HG02763 (cell line): ENCODE measurements at regions not wholly inside any gene's neighbourhood (a gene's known extent, or its start where the extent isn't known, plus 50 kb on each side); places are given as distances from the start of the nearest gene placed in this dataset.

Experiments
- ATAC-seq: cut with Tn5 transposase; IDR thresholded peaks from one replicate; pipeline ENCODE4 v1.9.1; 2021; ENCODE audit warnings: mild to moderate bottlenecking, moderate library complexity; ENCODE audit not compliant: unreplicated experiment

DNA sequence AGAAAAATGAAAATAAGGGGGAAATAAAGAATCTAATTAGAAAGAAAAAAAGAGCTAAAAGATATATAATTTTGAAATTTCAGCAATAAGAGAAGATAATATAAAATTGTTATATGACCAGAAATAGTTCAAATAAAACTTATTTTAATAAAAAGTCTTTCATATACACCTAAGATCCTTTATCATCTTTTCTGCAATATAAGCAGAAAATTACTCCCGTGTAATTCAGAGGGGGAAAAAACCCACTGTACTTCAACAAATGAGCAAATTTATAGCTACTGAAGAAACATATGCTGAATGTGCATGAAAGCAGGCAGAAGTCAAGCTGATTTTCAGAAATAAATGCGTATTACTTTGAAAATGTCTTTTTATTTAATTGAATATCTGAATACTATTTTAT is 771.3 kb downstream of the FAT4 start:
- ATAC-seq = no peak

DNA sequence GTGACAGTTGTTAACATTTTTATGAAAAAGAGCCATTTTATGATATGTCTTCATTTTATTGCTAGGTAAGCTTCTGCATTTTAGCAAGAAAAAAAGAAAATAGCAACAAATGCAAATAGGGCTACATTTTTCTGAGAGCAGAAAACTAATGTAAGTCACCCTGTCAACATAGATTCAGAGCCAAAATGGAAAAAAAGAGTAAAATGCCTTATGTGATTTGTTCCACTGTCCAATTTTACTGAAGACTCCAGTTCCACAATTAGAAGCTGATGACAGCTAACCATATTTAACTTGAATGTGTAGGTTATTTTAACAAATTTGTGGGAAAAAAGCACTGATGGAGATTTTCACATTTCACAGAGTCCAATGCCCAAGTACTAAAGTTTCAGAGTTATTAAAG is 772.3 kb downstream of the FAT4 start:
- ATAC-seq = no peak

DNA sequence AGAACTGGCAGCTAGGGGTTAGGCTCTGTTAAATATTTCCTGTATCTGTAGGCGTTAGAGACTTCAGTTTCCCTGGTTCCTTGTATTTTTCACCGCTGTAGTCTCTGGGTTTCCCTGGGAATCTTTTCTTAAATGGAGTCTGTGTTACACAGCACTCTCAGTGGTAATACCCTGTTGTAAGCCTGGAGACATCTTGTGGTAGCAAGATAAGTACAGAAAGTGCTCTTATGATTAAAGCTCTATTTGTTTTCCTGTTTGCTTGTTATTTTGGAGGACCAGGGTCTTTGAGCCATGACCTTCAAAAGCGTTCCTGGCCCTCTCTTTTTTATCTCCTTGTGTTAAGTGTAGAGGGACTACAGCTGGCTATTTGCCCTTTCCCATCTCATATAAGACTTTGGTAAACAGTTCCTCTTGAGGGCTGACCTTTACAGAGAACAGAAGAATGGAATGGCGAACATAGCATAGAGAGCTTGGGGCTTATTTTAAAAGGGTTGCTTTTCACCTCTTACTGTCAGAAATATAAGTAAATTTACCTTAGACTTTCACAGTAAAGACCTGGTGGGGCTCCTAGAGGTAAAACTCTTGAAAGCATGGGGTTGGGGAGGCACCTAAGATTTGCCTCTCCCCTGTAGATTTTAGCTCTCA is 782.5 kb downstream of the FAT4 start:
- no peak for ATAC-seq

DNA sequence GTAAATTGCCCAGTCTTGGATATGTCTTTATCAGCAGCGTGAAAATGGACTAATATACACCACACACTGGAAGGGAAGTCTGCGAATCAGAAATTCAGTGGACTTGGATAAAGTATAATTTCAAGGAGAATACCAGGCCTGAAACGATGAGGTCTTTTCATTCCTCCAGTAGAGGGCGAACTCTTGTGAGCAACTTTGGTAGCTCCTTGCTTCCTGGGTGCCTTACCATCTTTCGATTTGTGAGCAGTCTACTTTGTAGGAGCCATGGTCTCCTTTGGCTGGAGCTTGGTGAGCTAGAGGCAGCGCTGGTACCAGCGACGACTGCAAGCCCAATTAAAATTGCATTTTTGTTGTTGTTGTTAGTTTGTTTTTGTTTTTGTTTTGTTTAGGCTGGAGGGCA is 791.9 kb downstream of the FAT4 start:
- ATAC-seq = no peak

DNA sequence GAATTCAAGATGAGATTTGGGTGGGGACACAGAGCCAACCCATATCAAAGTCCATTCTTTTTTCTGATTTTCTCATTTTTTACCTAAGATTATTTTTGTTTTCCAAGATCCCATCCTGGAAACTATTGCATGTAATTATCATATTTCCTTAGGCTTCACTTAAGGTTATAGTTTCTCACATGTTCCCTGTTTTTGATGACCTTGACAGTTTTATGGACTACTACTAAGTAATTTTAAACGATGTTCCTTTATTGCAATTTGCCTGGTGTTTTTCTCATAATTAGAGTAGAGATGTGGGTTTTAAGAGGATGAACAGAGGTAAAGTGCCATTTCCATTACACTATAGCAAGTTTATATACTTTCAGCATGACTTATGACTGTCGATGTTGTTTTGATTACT is 795.1 kb downstream of the FAT4 start:
- no peak for ATAC-seq

DNA sequence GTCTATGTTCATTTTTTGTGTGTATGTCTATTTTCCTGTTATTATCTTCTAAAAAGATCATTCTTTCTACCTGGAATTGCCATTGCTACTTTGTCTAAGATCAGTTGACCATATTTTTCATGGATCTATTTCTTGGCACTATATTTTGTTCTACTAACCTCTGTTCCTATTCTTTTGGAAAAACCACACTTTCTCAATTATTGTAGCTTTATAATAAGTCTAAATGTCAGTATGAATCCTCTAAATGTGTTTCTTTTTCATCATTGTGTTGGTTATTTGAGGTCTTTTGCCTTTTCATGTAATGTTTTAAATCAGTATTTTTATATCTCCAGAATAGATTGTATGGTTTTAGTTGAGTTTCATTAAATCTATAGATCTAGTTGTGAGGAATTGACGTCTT is 798.3 kb downstream of the FAT4 start:
- no peak for ATAC-seq

DNA sequence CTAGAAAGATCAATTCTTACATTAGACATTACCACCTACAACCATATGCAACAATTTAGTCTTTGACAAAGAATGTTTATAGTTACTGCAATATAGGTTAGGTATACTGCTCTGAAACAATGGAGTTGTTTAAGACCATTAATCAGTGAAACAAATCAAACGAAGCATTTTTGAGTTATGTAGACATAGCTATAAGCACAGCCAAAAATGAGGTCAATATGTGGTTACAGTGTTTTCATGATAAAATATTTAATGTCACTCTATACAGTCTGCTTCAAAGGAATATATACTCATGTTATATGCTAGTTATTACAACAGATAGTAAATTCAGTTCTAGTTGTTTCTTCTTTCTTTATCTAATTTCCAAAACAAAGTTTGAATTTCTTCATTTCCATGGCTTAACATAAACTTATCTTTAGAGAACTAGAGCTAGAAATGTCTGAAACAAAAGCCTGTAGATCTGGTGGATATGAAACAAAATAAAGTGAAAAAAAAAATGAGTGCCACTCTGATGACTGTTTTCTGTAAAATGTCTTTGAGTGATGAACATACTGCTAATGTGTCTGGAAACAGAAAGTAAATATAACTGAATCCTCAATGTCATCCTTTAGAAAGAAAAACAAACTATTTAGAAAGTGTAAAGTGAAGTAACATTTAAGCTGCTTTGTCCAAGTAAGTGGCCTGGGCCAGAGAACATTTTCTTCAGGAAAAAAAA is 809.0 kb downstream of the FAT4 start:
- no peak for ATAC-seq

DNA sequence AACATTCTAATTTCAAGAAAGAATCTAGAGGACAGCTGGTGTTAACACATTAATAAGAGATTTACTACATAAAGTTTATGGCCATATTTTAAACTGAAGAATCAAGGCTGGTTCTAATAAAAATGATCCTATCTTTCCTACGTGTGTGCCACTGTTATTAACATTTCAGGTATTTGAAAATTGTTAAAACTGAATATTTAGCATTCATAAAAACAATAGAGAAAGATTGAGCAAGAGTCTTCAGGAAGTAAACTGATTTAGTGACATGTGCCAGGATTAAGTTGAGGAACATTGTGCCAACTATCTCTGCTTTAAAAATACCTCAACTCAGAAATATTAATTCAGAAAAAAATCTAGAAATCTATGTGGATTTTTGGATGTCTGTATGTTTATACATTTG is 810.1 kb downstream of the FAT4 start:
- ATAC-seq = no peak

DNA sequence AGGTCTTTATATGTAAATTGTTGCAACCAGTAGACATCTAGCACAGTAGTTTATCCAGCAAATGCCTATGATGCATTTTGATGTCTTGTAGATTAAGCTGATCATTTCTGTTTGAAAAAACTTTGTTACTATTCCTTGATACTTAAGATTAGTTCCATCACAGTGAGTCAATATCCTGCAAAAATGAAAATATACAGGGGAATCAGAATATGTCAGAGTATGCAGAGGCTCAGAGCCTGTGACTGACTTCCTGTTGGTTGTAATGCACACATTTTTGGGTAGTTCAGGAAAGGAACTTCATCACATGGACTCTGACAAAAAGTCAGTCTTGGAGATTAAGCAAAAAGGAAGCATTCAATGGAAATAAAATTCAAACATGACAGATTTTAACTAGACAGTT is 815.5 kb downstream of the FAT4 start:
- ATAC-seq = no peak

DNA sequence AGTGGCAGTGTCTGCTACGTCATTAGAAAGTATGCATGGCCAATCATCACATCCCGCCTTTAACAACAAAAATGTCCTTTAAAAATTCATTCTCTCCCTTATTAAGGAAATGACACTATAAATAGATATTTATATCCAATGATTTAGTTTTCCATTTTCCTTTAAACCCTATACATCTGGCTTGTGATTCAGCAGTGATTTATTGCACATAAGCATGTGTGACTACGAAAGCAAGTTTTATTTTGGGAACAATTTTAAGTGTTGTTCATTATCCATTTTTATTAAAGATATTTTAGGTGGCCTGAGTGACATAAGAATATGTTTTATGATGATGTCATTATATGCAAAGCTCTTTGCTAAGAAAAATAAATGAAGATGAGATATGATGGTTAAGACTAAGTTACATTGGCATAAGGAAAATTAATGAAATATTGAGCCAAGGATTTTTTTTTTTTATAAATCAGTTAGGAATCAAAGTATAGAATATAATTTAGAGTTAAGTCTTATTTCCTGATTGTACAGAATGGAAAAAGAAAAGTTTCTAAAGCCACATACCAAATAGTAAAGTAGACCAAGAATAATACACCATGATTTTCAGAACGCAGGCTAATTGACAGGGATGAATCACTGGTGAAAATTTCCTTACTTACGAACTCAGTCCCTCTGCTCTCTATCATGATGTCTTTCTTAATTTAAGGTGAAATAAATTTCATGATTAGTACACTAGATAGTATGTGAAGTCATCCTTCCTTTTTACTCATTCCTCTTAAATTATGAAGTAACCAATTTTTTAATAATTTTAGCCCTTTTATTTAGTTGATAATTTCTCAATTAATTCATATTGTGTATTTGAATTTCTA is 822.4 kb downstream of the FAT4 start:
- ATAC-seq = no peak

DNA sequence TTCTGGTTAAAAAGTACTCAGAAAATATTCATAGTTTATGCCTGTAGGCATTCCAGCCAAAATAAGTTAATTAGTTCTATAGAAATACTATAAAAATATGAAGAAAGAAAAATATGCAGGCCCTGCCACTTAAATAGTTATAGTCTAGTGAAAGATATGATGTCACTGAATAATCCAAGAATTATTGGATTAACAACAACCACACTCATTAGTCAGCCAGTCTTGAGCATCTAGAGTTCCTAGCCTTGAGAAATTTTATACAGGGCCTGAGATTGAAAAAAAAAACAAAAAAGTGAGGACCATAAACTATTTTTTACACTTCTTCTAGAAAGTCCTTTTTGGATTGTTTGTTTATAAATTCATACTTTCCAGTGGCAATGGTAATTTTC is 823.0 kb downstream of the FAT4 start:
- no peak for ATAC-seq

DNA sequence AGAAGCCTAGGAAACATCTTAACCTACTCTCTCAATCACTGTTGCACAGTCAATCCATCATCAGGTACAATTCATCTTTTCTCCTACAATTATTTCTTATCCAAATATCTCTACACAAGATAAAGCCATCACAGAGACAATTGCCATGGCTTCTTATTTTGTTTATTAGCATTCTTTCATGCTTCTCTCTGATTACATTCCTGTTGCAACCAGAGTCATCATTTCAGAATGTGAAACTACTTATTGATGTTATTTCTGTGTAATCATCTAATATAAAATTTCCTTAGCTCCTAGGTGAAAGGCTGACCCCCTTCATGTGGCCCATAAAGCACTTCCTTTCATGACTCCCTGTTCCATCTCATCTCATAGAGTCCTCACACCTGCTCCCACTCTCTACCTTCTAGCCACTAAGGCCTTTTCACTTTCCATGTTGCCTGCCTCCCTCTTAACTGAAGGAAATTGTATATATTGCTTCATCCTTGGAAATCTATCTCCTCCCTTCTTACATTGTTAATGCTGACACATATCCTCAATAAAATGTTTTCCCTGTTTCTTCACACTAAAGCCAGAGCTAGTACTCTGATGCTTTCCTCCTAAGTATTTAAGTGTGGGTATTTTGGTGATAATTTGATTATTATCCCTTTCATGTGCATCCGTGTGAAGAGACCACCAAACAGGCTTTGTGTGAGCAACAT is 829.9 kb downstream of the FAT4 start:
- no peak for ATAC-seq

DNA sequence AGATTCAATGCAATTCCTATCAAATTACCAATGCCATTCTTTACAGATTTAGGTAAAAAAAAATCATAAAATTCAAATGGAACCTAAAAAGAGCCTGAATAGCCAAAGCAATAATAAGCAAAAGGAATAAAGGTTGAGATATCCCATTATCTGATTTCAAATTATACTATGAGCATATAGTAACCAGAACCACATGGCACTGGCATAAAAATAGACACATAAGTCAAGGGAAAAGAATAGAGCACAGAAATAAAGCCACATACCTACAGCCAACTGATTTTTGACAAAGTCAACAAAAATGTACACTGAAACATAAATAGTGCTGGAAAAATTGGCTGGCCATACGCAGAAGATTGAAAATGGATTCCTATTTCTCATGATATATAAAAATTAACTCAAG is 853.7 kb downstream of the FAT4 start:
- no peak for ATAC-seq

DNA sequence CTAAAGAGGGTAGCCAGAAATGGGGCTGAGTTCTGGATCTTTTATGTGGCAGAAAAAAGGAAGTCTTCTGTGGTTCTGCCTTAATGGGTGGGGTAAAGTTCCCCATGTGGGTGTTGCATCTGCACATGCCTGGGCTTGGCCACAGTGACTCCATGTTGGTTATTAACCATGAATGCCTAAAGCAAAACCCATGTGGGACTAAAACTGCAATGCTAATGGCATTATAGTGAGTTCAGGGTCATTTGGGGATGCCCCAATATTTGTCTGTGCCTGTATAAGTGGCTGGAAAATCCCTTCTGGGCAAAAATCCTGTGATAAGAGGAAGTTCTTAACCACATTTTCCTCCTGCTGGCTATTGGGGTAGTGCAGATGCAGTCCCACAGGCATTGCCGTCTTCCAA is 857.4 kb downstream of the FAT4 start:
- peak; percentile 45 for ATAC-seq

DNA sequence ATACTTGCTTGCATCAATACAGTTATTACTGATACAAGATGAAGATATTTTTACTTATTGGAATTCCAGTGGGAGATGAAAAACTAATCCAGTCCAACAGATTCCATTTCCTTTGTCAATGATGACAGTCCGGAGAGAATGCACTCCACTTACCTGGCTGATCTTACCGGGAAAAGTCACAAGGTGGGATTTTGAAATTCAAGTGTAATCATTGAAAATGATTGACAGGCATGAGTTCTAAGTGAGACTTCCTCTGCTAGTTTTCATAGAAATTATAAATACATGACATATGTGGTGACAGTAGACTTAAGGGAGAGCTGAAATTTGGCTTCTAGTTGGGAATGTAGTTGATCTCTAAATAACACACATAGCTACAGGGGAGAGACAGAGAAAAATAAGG is 859.9 kb downstream of the FAT4 start:
- no peak for ATAC-seq

DNA sequence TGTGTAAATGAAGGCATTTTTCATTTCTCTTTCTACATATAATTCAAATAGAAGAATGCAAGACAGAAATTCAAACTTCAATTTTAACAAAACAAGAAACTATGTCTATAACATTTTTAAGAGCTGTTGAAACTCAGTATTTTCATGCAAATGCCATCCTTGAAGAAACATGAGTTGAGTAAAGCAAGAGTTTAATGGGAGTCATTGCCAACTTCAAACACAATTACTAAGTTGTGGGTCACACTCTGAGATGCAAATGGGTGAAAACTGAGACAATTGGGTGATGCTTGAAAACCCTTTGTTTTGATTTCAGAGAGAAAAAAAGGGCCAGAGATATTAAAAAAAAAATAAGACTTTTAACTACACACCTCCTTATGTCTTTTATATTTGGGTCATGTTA is 865.9 kb downstream of the FAT4 start:
- no peak for ATAC-seq

DNA sequence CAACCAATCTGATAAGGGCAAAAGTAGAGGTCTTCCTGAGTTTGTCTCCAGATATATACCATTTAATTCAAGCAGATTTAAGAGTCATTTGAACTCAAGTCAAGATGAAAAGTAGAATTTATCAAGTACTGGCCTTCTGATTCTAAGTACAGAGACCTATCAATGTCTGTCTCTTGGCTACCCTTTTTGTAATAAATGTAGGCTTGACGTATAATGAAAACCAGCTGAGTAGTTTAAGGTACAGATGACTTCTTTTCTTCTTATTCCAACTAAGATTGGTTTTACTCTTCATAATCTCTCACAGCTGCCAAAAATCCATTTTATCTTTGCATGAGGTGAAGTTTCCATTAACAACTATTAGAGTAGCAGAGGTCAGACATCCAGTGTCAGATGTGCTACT is 867.6 kb downstream of the FAT4 start:
- no peak for ATAC-seq

DNA sequence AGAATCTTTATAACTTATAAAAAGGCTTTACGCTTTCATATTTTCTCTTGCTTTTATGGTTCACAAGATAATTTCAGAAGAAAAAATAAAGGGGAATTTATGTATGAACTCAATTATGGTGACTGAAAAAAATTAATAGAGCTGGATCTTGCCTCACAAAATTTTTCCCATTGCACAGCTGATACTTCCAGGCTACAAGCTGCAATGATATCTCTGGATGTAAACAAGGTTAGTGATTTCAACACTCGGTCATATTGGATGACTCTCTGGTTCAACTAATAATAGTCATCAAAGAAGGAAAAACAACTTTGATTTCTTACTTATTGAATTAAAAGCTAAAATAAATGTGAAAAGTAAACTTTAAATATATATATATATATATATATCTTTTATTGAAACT is 868.0 kb downstream of the FAT4 start:
- no peak for ATAC-seq

DNA sequence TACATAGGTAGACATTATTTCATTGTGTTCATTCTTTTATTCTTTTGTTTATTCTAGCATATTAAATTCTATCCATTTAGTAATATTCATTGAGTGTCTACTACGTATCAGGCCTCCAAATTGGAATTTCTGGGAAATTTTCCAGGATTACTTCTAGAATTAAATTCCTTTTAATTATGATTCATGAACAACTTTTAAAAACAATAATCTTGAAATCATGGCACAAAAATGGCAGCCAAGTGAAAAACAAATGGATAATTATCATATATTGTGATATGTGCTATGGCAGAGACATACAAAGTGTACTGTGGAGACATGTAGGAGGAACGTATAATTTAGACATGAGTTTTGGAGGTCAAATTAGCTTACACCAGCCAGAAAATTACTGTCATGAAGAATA is 868.5 kb downstream of the FAT4 start:
- ATAC-seq = no peak

DNA sequence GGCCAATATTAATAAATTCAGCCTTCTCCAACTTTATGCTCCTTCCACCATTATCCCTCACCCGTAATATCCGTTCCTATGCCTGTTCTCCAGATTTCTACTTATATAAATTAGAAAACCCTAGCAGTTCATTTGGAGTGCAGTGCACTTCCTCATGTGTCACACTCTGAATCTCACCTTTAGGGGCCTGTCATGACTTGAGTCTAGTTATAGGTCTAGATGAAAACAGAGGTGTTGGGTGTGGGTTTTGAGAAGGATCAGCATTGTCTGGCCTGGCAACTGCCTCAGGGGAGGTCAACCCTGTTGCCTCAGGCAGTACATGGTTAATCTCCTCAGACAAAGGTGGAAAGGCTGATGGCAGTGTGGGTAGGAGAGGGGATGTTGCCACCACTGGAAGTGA is 876.8 kb downstream of the FAT4 start:
- no peak for ATAC-seq

DNA sequence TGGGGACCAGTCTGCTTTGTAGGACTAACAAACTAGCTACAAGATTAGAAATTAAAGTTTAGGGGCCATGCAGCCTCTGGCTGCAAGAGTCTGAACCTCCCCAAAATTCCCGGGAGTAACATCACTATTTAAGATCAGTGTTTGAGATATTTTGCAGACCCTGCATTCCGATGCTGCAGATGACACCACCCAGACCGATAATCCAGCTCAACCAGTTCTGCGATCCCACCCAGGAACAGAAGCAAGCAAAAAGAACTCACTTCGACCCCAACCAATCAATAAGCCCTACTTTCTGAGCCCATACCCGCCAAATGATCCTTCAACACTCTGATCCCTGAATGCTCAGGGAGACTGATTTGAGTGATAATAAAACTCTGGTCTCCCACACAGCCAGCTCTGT is 877.8 kb downstream of the FAT4 start:
- ATAC-seq = no peak
